Bronchial epithelial cell (primary cell): ENCODE measurements at regions not wholly inside any gene's neighbourhood (a gene's known extent, or its start where the extent isn't known, plus 50 kb on each side); places are given as distances from the start of the nearest gene placed in this dataset.

ENCODE experiments used
- DNase-seq: peaks from one replicate; pipeline ENCODE4 v3.0.0-alpha.2; 2010; ENCODE audit warnings: low read depth
- FAIRE-seq: peaks from 2 replicates; lab custom pipeline; 2011; peaks lifted over from hg19 to GRCh38; lab: Jason Lieb, UNC
- H3K27me3 ChIP-seq: 2 replicates; pipeline ENCODE4 v1.5.1; 2011; ENCODE audit warnings: low read length; ENCODE audit not compliant: control insufficient read depth, insufficient read depth
- H3K36me3 ChIP-seq: 2 replicates; pipeline ENCODE4 v1.5.1; 2011; ENCODE audit warnings: low read length; ENCODE audit not compliant: control insufficient read depth, insufficient read depth
- H3K4me3 ChIP-seq: 2 replicates; pipeline ENCODE4 v1.5.1; 2011; ENCODE audit warnings: mild to moderate bottlenecking, low read depth, low read length, control low read depth
- TF ChIP-seq, protein P1 (sequence below): IDR thresholded peaks from 2 replicates; pipeline ENCODE4 v1.5.1; 2011; ENCODE audit warnings: mild to moderate bottlenecking, moderate library complexity, low read length, control low read depth, inconsistent platforms; ENCODE audit not compliant: insufficient read depth, severe bottlenecking

DNA sequence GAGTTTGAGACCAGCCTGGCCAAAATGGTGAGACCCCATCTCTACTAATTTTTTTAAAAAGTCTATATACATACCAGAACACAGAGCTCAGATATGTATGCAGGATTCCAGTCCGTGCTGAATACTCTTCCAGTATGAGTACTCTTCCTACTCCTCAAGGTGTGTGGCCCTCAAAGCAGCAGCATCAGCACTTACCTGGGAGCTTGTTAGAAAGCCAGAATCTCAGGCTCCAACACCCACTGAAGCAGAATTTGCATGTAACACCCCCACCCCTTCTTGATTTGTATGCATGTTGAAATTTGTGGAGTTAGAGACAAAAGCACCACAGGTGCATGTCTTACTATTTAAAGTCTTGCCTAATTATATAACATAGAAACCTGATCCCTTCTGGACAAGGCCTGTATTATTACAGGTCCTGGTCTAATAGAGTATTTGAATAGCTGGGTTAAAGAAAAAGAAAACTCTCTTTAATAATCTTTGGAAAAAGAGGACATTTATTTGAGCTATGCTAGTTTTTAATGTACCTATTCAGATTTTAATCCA, 50.3 kb upstream of the NFE2L2 start:
- DNase-seq, result no peak
- Histone ChIP-seq H3K36me3 (no peaks in the 10 kb centered on the region), H3K4me3 (peak overlapping the region; percentile 19), H3K27me3 (no peaks in the 10 kb centered on the region)
- TF ChIP-seq, protein P1, sequence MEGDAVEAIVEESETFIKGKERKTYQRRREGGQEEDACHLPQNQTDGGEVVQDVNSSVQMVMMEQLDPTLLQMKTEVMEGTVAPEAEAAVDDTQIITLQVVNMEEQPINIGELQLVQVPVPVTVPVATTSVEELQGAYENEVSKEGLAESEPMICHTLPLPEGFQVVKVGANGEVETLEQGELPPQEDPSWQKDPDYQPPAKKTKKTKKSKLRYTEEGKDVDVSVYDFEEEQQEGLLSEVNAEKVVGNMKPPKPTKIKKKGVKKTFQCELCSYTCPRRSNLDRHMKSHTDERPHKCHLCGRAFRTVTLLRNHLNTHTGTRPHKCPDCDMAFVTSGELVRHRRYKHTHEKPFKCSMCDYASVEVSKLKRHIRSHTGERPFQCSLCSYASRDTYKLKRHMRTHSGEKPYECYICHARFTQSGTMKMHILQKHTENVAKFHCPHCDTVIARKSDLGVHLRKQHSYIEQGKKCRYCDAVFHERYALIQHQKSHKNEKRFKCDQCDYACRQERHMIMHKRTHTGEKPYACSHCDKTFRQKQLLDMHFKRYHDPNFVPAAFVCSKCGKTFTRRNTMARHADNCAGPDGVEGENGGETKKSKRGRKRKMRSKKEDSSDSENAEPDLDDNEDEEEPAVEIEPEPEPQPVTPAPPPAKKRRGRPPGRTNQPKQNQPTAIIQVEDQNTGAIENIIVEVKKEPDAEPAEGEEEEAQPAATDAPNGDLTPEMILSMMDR, result no peak
- FAIRE-seq, result no peak

DNA sequence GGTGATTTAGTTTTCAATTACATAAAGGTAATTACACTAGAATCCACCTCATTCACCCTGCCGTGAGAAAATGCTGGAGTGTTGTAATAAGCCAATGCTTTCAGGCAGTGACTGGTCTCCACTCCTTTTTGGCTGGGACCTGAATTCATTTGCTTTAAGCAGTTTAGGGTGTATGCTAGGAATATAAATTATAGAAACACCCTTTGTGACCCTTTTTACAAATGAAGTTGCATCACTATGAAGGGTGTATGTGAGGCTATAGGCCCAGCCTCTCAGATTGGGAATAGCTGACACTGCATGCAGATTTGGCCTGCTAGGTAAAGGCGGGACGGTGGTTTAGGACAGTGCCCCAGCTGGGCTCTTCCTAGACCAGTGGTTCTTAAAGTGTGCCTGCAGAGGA, 50.8 kb upstream of the NFE2L2 start:
- Histone ChIP-seq H3K36me3 (no peaks in the 10 kb centered on the region), H3K27me3 (no peaks in the 10 kb centered on the region), H3K4me3 (no peak overlapping the region)
- TF ChIP-seq, protein P1, result no peak
- FAIRE-seq (no peak), DNase-seq (peak; percentile 70)

DNA sequence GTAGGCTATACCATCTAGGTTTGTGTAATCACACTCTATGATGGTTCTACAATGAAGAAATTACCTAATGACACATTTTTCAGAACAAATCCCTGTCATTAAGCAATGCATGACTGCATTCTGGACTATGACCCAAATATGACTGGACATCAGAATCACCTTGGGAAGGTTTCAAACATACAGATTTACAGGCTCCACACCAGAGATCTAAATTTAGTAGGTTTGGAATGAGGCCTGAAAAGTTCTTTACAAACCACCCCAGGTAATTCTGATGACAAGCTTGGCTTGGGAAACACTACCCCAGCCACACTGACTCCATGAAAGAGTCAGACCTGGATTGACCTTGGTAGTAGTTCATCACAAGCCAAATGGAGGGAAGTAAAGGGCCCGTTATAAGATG, 52.2 kb upstream of the NFE2L2 start:
- TF ChIP-seq, protein P1, result no peak
- Histone ChIP-seq H3K4me3 (no peak overlapping the region), H3K27me3 (no peaks in the 10 kb centered on the region), H3K36me3 (no peaks in the 10 kb centered on the region)
- FAIRE-seq (no peak), DNase-seq (peak; percentile 85)

GRCh38 chr2:177317443-177317842, 52.9 kb upstream of the NFE2L2 start:
- DNase-seq (no peak), FAIRE-seq (no peak)
- no peak overlapping the region for H3K4me3 ChIP-seq
- H3K36me3 ChIP-seq, result no peaks in the 10 kb centered on the region
- TF ChIP-seq, protein P1, result no peak
- H3K27me3 ChIP-seq, result no peaks in the 10 kb centered on the region

DNA sequence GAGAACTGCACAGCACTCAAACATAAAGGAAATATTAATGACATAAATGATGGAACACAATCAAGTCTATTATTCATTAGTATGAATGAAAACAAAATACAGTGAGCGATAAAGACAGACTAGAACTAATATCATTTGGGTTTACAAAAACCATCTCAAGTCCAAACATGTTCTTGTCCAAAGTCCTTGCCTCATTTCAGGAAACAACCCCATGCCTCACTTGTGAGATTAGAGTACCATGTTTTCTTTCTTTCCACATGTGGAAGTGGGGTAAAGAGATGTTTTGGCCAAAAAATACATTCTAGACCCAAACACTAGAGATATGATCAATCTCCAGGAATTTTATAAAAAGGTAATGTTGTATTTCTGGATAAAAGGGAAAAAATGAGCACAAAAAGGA, 53.3 kb upstream of the NFE2L2 start:
- DNase-seq (peak; percentile 81), FAIRE-seq (no peak)
- H3K36me3 ChIP-seq, result no peaks in the 10 kb centered on the region
- TF ChIP-seq, protein P1, result no peak
- no peak overlapping the region for H3K4me3 ChIP-seq
- H3K27me3 ChIP-seq, result no peaks in the 10 kb centered on the region

- Histone ChIP-seq H3K4me3 (no peak overlapping the region), H3K27me3 (no peaks in the 10 kb centered on the region), H3K36me3 (no peaks in the 10 kb centered on the region)
- TF ChIP-seq, protein P1, result no peak
- FAIRE-seq (no peak), DNase-seq (no peak)
Observed at GRCh38 chr2:177318613-177319012, 54.1 kb upstream of the NFE2L2 start.
